IgD-negative memory B cell (primary cell): ENCODE measurements at regions not wholly inside any gene's neighbourhood (a gene's known extent, or its start where the extent isn't known, plus 50 kb on each side); places are given as distances from the start of the nearest gene placed in this dataset.

Experiments
- H3K27ac Mint-ChIP-seq, 3 donors: one replicate each; pipeline ENCODE4 v1.8.0; 2020 to 2022; ENCODE audit warnings: mild to moderate bottlenecking in 3 of 3, mixed read lengths in 3 of 3, moderate library complexity in 1 of 3
- H3K27me3 Mint-ChIP-seq: one replicate; pipeline ENCODE4 v1.8.0; 2021; ENCODE audit warnings: mixed read lengths
- H3K36me3 Mint-ChIP-seq: one replicate; pipeline ENCODE4 v1.8.0; 2020; ENCODE audit warnings: mild to moderate bottlenecking, mixed read lengths
- H3K4me1 Mint-ChIP-seq, 3 donors: one replicate each; pipeline ENCODE4 v1.8.0; 2020 to 2022; ENCODE audit warnings: mixed read lengths in 3 of 3, mild to moderate bottlenecking in 1 of 3
- H3K4me3 Mint-ChIP-seq, 4 donors: one replicate each; pipeline ENCODE4 v1.8.0; 2020 to 2022; ENCODE audit warnings: mild to moderate bottlenecking in 4 of 4, mixed read lengths in 4 of 4, moderate library complexity in 3 of 4
- H3K9me3 Mint-ChIP-seq, 3 donors: one replicate each; pipeline ENCODE4 v1.8.0; 2020 to 2021; ENCODE audit warnings: mixed read lengths in 3 of 3, mild to moderate bottlenecking in 1 of 3

GRCh38 chr3:64975147-64975546 is 287.3 kb upstream of the ADAMTS9 start:
- no peaks in the 10 kb centered on the region for H3K27me3 Mint-ChIP-seq
- peaks cover 2% of the 10 kb centered on the region for H3K36me3 Mint-ChIP-seq
- peaks cover 2 to 7% (median 6%) of the 10 kb centered on the region in 3 donors for H3K9me3 Mint-ChIP-seq
- H3K4me1 Mint-ChIP-seq, result peaks cover 0 to 4% (median 0%) of the 10 kb centered on the region in 3 donors
- no peak overlapping the region for H3K4me3 Mint-ChIP-seq
- no peak overlapping the region for H3K27ac Mint-ChIP-seq

GRCh38 chr3:64974401-64974800 is 286.6 kb upstream of the ADAMTS9 start:
- Mint-ChIP-seq H3K9me3 (peaks cover 2 to 7% (median 6%) of the 10 kb centered on the region in 3 donors), H3K27ac (no peak overlapping the region), H3K27me3 (no peaks in the 10 kb centered on the region), H3K36me3 (peaks cover 2% of the 10 kb centered on the region), H3K4me3 (no peak overlapping the region), H3K4me1 (peaks cover 0 to 4% (median 0%) of the 10 kb centered on the region in 3 donors)

GRCh38 chr3:64972793-64973192 is 285.0 kb upstream of the ADAMTS9 start:
- Mint-ChIP-seq H3K27ac (no peak overlapping the region), H3K4me1 (peaks cover 0 to 4% (median 0%) of the 10 kb centered on the region in 3 donors), H3K4me3 (no peak overlapping the region), H3K9me3 (peaks cover 3 to 7% (median 6%) of the 10 kb centered on the region in 3 donors), H3K27me3 (no peaks in the 10 kb centered on the region), H3K36me3 (peaks cover 2% of the 10 kb centered on the region)

- Mint-ChIP-seq H3K9me3 (peaks cover 5 to 10% (median 7%) of the 10 kb centered on the region in 3 donors), H3K36me3 (peaks cover 2% of the 10 kb centered on the region), H3K27me3 (no peaks in the 10 kb centered on the region), H3K4me1 (peaks cover 0 to 4% (median 0%) of the 10 kb centered on the region in 3 donors), H3K4me3 (no peak overlapping the region), H3K27ac (no peak overlapping the region)
These were observed 283.8 kb upstream of the ADAMTS9 start for GRCh38 chr3:64971602-64972001.

- Mint-ChIP-seq H3K27me3 (no peaks in the 10 kb centered on the region), H3K9me3 (peaks cover 4 to 10% (median 7%) of the 10 kb centered on the region in 3 donors), H3K27ac (no peak overlapping the region), H3K4me3 (no peak overlapping the region), H3K36me3 (peaks cover 2% of the 10 kb centered on the region), H3K4me1 (peaks cover 0 to 4% (median 0%) of the 10 kb centered on the region in 3 donors)
These were observed 282.8 kb upstream of the ADAMTS9 start for GRCh38 chr3:64970634-64971033.

GRCh38 chr3:64961301-64961700 is 273.5 kb upstream of the ADAMTS9 start:
- no peaks in the 10 kb centered on the region for H3K4me1 Mint-ChIP-seq
- peaks cover 9 to 17% (median 11%) of the 10 kb centered on the region in 3 donors for H3K9me3 Mint-ChIP-seq
- H3K27me3 Mint-ChIP-seq, result no peaks in the 10 kb centered on the region
- H3K27ac Mint-ChIP-seq, result no peak overlapping the region
- no peaks in the 10 kb centered on the region for H3K36me3 Mint-ChIP-seq
- H3K4me3 Mint-ChIP-seq, result no peak overlapping the region

GRCh38 chr3:64958199-64958843 is 270.5 kb upstream of the ADAMTS9 start:
- no peaks in the 10 kb centered on the region for H3K27me3 Mint-ChIP-seq
- no peak overlapping the region for H3K27ac Mint-ChIP-seq
- peaks cover 8 to 15% (median 9%) of the 10 kb centered on the region in 3 donors for H3K9me3 Mint-ChIP-seq
- no peaks in the 10 kb centered on the region for H3K4me1 Mint-ChIP-seq
- no peaks in the 10 kb centered on the region for H3K36me3 Mint-ChIP-seq
- no peak overlapping the region for H3K4me3 Mint-ChIP-seq

GRCh38 chr3:64957408-64958198 is 269.8 kb upstream of the ADAMTS9 start:
- Mint-ChIP-seq H3K9me3 (peaks cover 8 to 16% (median 9%) of the 10 kb centered on the region in 3 donors), H3K27me3 (no peaks in the 10 kb centered on the region), H3K27ac (no peak overlapping the region)

GRCh38 chr3:64956711-64957325 is 269.0 kb upstream of the ADAMTS9 start:
- Mint-ChIP-seq H3K4me1 (no peaks in the 10 kb centered on the region), H3K36me3 (no peaks in the 10 kb centered on the region), H3K27ac (no peak overlapping the region), H3K4me3 (no peak overlapping the region), H3K9me3 (peaks cover 6 to 11% (median 8%) of the 10 kb centered on the region in 3 donors), H3K27me3 (no peaks in the 10 kb centered on the region)

More at GRCh38 chr3:64957408-64958198, 269.8 kb upstream of the ADAMTS9 start:
- Mint-ChIP-seq H3K4me3 (no peak overlapping the region), H3K4me1 (no peaks in the 10 kb centered on the region), H3K36me3 (no peaks in the 10 kb centered on the region)

GRCh38 chr3:64954995-64955636 is 267.3 kb upstream of the ADAMTS9 start:
- H3K9me3 Mint-ChIP-seq, result peaks cover 6 to 8% (median 8%) of the 10 kb centered on the region in 3 donors
- H3K36me3 Mint-ChIP-seq, result no peaks in the 10 kb centered on the region
- no peak overlapping the region for H3K4me3 Mint-ChIP-seq
- no peaks in the 10 kb centered on the region for H3K4me1 Mint-ChIP-seq
- no peak overlapping the region for H3K27ac Mint-ChIP-seq
- no peaks in the 10 kb centered on the region for H3K27me3 Mint-ChIP-seq

GRCh38 chr3:64945171-64945729 is 257.4 kb upstream of the ADAMTS9 start:
- H3K9me3 Mint-ChIP-seq, result peaks cover 0 to 7% (median 2%) of the 10 kb centered on the region in 3 donors
- no peaks in the 10 kb centered on the region for H3K27me3 Mint-ChIP-seq
- no peak overlapping the region for H3K4me3 Mint-ChIP-seq
- no peak overlapping the region for H3K27ac Mint-ChIP-seq
- no peaks in the 10 kb centered on the region for H3K36me3 Mint-ChIP-seq
- H3K4me1 Mint-ChIP-seq, result no peaks in the 10 kb centered on the region

GRCh38 chr3:64943866-64944265 is 256.1 kb upstream of the ADAMTS9 start:
- Mint-ChIP-seq H3K27ac (no peak overlapping the region), H3K4me1 (no peaks in the 10 kb centered on the region), H3K9me3 (peaks cover 0 to 9% (median 2%) of the 10 kb centered on the region in 3 donors), H3K4me3 (no peak overlapping the region), H3K27me3 (no peaks in the 10 kb centered on the region), H3K36me3 (no peaks in the 10 kb centered on the region)

- Mint-ChIP-seq H3K4me3 (no peak overlapping the region), H3K27ac (no peak overlapping the region), H3K27me3 (no peaks in the 10 kb centered on the region), H3K36me3 (no peaks in the 10 kb centered on the region), H3K9me3 (peaks cover 0 to 9% (median 0%) of the 10 kb centered on the region in 3 donors), H3K4me1 (no peaks in the 10 kb centered on the region)
These were observed 253.0 kb upstream of the ADAMTS9 start for GRCh38 chr3:64940596-64941348.
